T-helper 2 cell treated with Interferon-gamma antibody and Interleukin-4, amounts not matched to agents 100 ng/mL and 5 ng/mL, for 36 hours (primary cell): ENCODE measurements at regions not wholly inside any gene's neighbourhood (a gene's known extent, or its start where the extent isn't known, plus 50 kb on each side); places are given as distances from the start of the nearest gene placed in this dataset.
"Not testable (repeated sequence)": the region's sequence is repeated elsewhere in the genome, so short reads cannot be mapped to it uniquely, and the experiment has no call there.

Experiments used
- intact Hi-C: fragments of 100-400 bp; cut with micrococcal nuclease; formaldehyde crosslinking; loops from one replicate; pipeline ENCODE4 v1.15.1; 2023

DNA sequence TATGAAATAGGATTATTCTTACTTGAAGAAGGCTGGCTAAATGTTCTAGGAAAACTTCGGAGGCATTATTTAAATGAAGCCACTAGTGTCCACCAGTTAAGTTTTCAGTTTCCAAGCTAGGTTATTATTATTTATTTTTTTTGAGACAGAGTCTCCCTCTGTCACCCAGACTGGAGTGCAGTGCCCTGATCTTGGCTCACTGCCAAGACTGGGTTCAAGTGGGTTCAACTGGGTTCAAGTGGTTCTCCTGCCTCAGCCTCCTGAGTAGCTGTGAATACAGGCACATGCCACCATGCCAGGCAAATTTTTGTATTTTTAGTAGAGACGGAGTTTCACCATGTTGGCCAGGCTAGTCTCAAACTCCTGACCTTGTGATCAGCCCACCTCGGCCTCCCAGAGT lies 2155.6 kb downstream of the NCAM2 start:
- intact Hi-C loops: not testable (repeated sequence)

DNA sequence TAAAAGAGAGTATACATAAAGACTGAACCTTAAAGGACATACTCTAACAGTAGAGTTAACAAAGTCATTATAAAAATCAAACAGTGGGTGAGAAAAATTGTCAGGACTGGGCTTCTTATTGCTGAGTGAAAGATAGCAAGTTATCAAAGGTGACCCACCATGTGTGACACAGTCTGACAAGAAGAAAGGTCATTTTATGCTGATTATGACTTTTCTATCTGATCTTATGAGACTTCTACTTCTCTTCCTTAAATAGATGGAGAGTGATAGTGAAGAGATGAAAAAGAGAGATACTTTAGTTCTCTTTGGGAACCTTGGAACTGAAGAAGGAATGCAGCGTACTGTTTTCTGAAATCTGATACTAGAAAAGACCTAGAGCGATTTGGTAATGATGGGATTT lies 2157.1 kb downstream of the NCAM2 start:
- intact Hi-C loops: no loop called here

DNA sequence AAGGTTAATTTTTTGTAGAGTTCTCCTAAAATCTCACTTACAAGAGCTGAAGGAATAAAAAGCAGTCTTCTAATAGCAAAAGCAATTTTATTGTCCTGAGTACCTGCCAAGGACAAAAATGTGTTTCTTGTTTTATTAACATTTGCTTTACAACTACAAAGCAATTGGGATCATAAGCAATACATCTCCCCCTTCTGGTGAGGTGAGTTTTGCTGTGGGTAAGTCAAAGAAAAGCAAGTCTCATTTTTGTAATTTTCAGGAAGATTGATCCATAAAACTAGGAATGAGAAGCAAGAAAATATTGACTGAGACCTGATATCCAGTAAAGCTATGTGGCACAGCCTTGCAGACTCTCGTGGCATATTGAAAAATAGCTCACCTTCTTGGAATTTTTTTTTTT lies 2162.7 kb downstream of the NCAM2 start:
- intact Hi-C loops: no loop called here

DNA sequence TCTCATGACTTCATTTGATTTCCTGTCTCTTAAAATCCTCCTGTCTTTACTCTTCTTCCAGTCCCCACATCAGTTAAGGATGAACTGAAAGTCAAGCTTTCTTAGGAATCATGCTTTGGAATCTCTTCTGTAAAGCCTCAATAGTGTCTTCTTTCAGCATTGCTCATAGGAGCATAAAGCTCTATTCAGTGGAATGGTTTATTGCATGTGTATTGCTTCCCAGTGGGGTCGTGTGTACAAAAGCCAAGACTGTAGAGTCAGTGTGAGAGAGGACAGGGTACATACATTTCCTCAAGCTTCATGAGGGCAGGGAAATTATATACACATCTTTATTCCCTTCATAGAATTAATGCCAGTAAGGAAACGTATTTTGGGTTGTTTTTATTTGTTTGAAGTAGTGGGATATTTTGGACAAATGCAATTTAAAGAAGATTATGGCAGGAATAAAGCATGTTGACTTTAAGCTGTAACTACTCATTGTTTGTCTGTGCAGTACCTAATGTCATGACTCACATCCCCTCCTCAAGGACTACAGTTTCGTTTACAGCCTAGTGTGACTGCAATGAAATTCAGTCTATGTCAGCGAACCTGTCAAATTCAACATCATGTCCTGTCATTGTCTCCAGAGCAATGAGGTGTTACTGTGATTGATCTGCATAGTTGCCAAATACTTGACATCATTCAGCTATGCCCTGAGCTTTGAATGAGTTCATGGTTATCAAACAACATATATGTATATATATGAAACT lies 2164.2 kb downstream of the NCAM2 start:
- intact Hi-C loops: no loop called here
